HEK293 (cell line): ENCODE measurements at regions not wholly inside any gene's neighbourhood (a gene's known extent, or its start where the extent isn't known, plus 50 kb on each side); places are given as distances from the start of the nearest gene placed in this dataset.

ENCODE experiments used
- CTCF ChIA-PET: fragments of 350-600 bp; formaldehyde crosslinking; extraction: SDS; loops from one replicate; lab custom pipeline; 2021; ENCODE audit warnings: antibody characterized with exemption; lab: Yijun Ruan, JAX
- POLR2A ChIA-PET: fragments of 300-600 bp; formaldehyde crosslinking; extraction: SDS; loops from one replicate; lab custom pipeline; 2020; ENCODE audit warnings: antibody characterized with exemption, inconsistent platforms; lab: Yijun Ruan, JAX
- H3K27ac ChIP-seq: fragments of 200-500 bp; sonication (Bioruptor generic); 2 replicates; pipeline ENCODE4 v1.5.1; 2014; ENCODE audit warnings: low read depth, low read length, control low read depth, inconsistent platforms; ENCODE audit errors: extremely low read depth
- H3K36me3 ChIP-seq, 2 experiments: fragments of 200-500 bp in 1 of 2; sonication (Bioruptor generic) in 1 of 2; 1 replicate in 1 of 2; 2 replicates in 1 of 2; pipeline ENCODE4 v1.5.1; 2014 to 2017; ENCODE audit warnings: inconsistent platforms in 2 of 2, low read length in 2 of 2; ENCODE audit not compliant: control insufficient read depth in 2 of 2, insufficient read depth in 1 of 2
- H3K4me1 ChIP-seq: fragments of 200-500 bp; sonication (Bioruptor generic); 2 replicates; pipeline ENCODE4 v1.5.1; 2014; ENCODE audit warnings: mild to moderate bottlenecking, low read length, inconsistent platforms; ENCODE audit not compliant: control insufficient read depth, insufficient read depth
- H3K4me3 ChIP-seq: 2 replicates; pipeline ENCODE4 v1.5.1; 2011; ENCODE audit warnings: low read depth, mild to moderate bottlenecking, control low read depth, low read length, moderate library complexity
- H3K9me3 ChIP-seq: fragments of 200-500 bp; sonication (Bioruptor generic); 2 replicates; pipeline ENCODE4 v1.5.1; 2014; ENCODE audit warnings: low read depth, low read length, inconsistent platforms; ENCODE audit not compliant: control insufficient read depth, insufficient read depth
- INSM2 ChIP-seq: fragments of 450-650 bp; formaldehyde crosslinking; IDR thresholded peaks from 2 replicates; pipeline ENCODE4 v1.5.1; 2016; ENCODE audit warnings: missing biosample characterization, missing genetic modification characterization
- PBX3 ChIP-seq: sonication (generic); formaldehyde crosslinking; IDR thresholded peaks from 2 replicates; pipeline ENCODE4 v1.8.1; 2022; ENCODE audit warnings: mild to moderate bottlenecking, moderate library complexity, missing genetic modification reagents
- ZNF112 ChIP-seq: fragments of 450-650 bp; formaldehyde crosslinking; IDR thresholded peaks from 2 replicates; pipeline ENCODE4 v1.5.0; 2017; ENCODE audit warnings: missing biosample characterization, missing genetic modification characterization
- ZNF146 ChIP-seq: fragments of 450-650 bp; formaldehyde crosslinking; IDR thresholded peaks from 2 replicates; pipeline ENCODE4 v1.5.1; 2016; ENCODE audit warnings: missing biosample characterization, missing genetic modification characterization
- ZNF239 ChIP-seq: fragments of 450-650 bp; formaldehyde crosslinking; IDR thresholded peaks from 2 replicates; pipeline ENCODE4 v1.5.1; 2016; ENCODE audit warnings: missing biosample characterization, missing genetic modification characterization
- ZNF366 ChIP-seq: fragments of 450-650 bp; formaldehyde crosslinking; conservative IDR thresholded peaks from 2 replicates; pipeline ENCODE4 v1.5.1; 2016; ENCODE audit warnings: missing biosample characterization, missing genetic modification characterization
- ZNF394 ChIP-seq: fragments of 450-650 bp; formaldehyde crosslinking; IDR thresholded peaks from 2 replicates; pipeline ENCODE4 v1.5.1; 2016; ENCODE audit warnings: missing biosample characterization, missing genetic modification characterization, mild to moderate bottlenecking, moderate library complexity, borderline replicate concordance
- ZNF488 ChIP-seq: fragments of 450-650 bp; formaldehyde crosslinking; IDR thresholded peaks from 2 replicates; pipeline ENCODE4 v1.5.1; 2016; ENCODE audit warnings: missing biosample characterization, missing genetic modification characterization
- ZNF518A ChIP-seq: fragments of 450-650 bp; formaldehyde crosslinking; conservative IDR thresholded peaks from 2 replicates; pipeline ENCODE4 v1.5.1; 2016; ENCODE audit warnings: low read depth, missing biosample characterization, missing genetic modification characterization
- ZNF610 ChIP-seq: fragments of 450-650 bp; formaldehyde crosslinking; IDR thresholded peaks from 2 replicates; pipeline ENCODE4 v1.5.1; 2016; ENCODE audit warnings: missing biosample characterization, missing genetic modification characterization, borderline replicate concordance
- ZNF621 ChIP-seq: fragments of 450-650 bp; formaldehyde crosslinking; IDR thresholded peaks from 2 replicates; pipeline ENCODE4 v1.5.1; 2017; ENCODE audit warnings: missing biosample characterization, missing genetic modification characterization
- ZNF626 ChIP-seq: fragments of 450-650 bp; sonication (Bioruptor Pico); formaldehyde crosslinking; IDR thresholded peaks from 2 replicates; pipeline ENCODE4 v1.5.1; 2018; ENCODE audit warnings: missing biosample characterization, missing genetic modification characterization, inconsistent platforms
- ZNF776 ChIP-seq: fragments of 450-650 bp; formaldehyde crosslinking; IDR thresholded peaks from 2 replicates; pipeline ENCODE4 v1.5.0; 2017; ENCODE audit warnings: missing biosample characterization, missing genetic modification characterization, borderline replicate concordance
- ZNF843 ChIP-seq: fragments of 450-650 bp; formaldehyde crosslinking; IDR thresholded peaks from 2 replicates; pipeline ENCODE4 v1.5.1; 2016; ENCODE audit warnings: missing biosample characterization, missing genetic modification characterization

- Histone ChIP-seq H3K4me1 (no peaks in the 10 kb centered on the region), H3K36me3 (no peaks in the 10 kb centered on the region), H3K27ac (no peak overlapping the region), H3K4me3 (no peak overlapping the region), H3K9me3 (no peaks in the 10 kb centered on the region)
- POLR2A ChIA-PET, result no interaction called here
- 0 out of 2 replicates have a peak, but pooled peaks have one; percentile 38 for TF ChIP-seq ZNF621 (tag by site-specific recombination)
- TF ChIP-seq ZNF239, result no peak
- TF ChIP-seq ZNF776 (tag by site-specific recombination), result peak; percentile 51; the same call in 1 of the 2 replicates
- peak; percentile 80 for TF ChIP-seq ZNF366 (tag by site-specific recombination)
- TF ChIP-seq PBX3 (CRISPR knock-in tag), result no peak
- CTCF ChIA-PET, result no interaction called here
These were observed 262.7 kb upstream of the STT3B start for GRCh38 chr3:31270010-31270409.

GRCh38 chr3:31274326-31275024, 258.2 kb upstream of the STT3B start:
- CTCF ChIA-PET, result no interaction called here
- no peaks in the 10 kb centered on the region for H3K4me1 ChIP-seq
- H3K4me3 ChIP-seq, result no peak overlapping the region
- H3K27ac ChIP-seq, result no peak overlapping the region
- H3K9me3 ChIP-seq, result no peaks in the 10 kb centered on the region
- TF ChIP-seq ZNF394, result no peak
- TF ChIP-seq ZNF518A (tag by site-specific recombination), result no peak
- no peak for TF ChIP-seq ZNF112 (tag by site-specific recombination)
- TF ChIP-seq ZNF488 (tag by site-specific recombination), result no peak
- no peak for TF ChIP-seq ZNF610 (tag by site-specific recombination)
- no peak for TF ChIP-seq ZNF146 (tag by site-specific recombination)
- no peak for TF ChIP-seq ZNF843 (tag by site-specific recombination)
- no peak for TF ChIP-seq INSM2
- no peak for TF ChIP-seq ZNF626 (tag by site-specific recombination)
- TF ChIP-seq, all 188 proteins: peak for 0
- H3K36me3 ChIP-seq, result no peaks in the 10 kb centered on the region
- POLR2A ChIA-PET, result no interaction called here
